Tibial nerve (tissue), 4 donors: ENCODE measurements at regions not wholly inside any gene's neighbourhood (a gene's known extent, or its start where the extent isn't known, plus 50 kb on each side); places are given as distances from the start of the nearest gene placed in this dataset.

Experiments
- DNase-seq, 2 donors: peaks; one replicate each; pipeline ENCODE4 v3.0.0-alpha.2; 2019; ENCODE audit warnings: low spot score in 2 of 2
- H3K27ac ChIP-seq, 4 donors: fragments of 200-600 bp; sonication (generic) in 3 of 4; one replicate each; pipeline ENCODE4 v1.5.1; 2017 to 2019; ENCODE audit warnings: mild to moderate bottlenecking in 1 of 4
- H3K27me3 ChIP-seq, 2 donors: fragments of 200-600 bp; sonication (generic) in 1 of 2; one replicate each; pipeline versions ENCODE4 v1.5.1 to v1.6.0; 2017 to 2019
- H3K36me3 ChIP-seq, 3 donors: fragments of 200-600 bp; sonication (generic); one replicate each; pipeline ENCODE4 v1.5.1; 2018 to 2019
- H3K4me1 ChIP-seq, 4 donors: fragments of 200-600 bp; sonication (generic) in 3 of 4; one replicate each; pipeline ENCODE4 v1.5.1; 2017 to 2019
- H3K4me3 ChIP-seq, 4 donors: fragments of 200-600 bp; sonication (generic) in 3 of 4; one replicate each; pipeline ENCODE4 v1.5.1; 2017 to 2019; ENCODE audit warnings: mild to moderate bottlenecking in 1 of 4, moderate library complexity in 1 of 4
- H3K9me3 ChIP-seq, 4 donors: fragments of 200-600 bp; sonication (generic) in 3 of 4; one replicate each; pipeline ENCODE4 v1.5.1; 2017 to 2019
- EP300 ChIP-seq, 2 donors: sonication (generic); formaldehyde crosslinking; IDR thresholded peaks; one replicate each; pipeline ENCODE4 v1.6.1; 2017; ENCODE audit warnings: antibody characterized with exemption in 2 of 2, mild to moderate bottlenecking in 1 of 2
- POLR2A ChIP-seq, 2 donors: fragments of 450-650 bp; IDR thresholded peaks; one replicate each; pipeline ENCODE4 v1.6.1; 2017; ENCODE audit warnings: antibody characterized with exemption in 2 of 2, mild to moderate bottlenecking in 2 of 2, moderate library complexity in 2 of 2
- WGBS, 2 donors: methylation state at CpG; one replicate each; pipeline ENCODE4 v1.1.5; 2018; 5-methylcytosine and 5-hydroxymethylcytosine counted together
- TF ChIP-seq, protein P1 (sequence below), 5 experiments: fragments of 200-600 bp in 3 of 5; fragments of 450-650 bp in 2 of 5; sonication (generic) in 3 of 5; IDR thresholded peaks; one replicate each; pipeline ENCODE4 v1.5.1; 2016 to 2019; ENCODE audit warnings: antibody characterized with exemption in 5 of 5, mild to moderate bottlenecking in 3 of 5, moderate library complexity in 2 of 5

GRCh38 chr16:56022818-56023217, 147.6 kb upstream of the CES5A start:
- WGBS, 2 donors: 55 to 63% methylated on average over 2 of the region's 2 CpGs
- peaks cover 0 to 8% (median 0%) of the 10 kb centered on the region in 4 donors for H3K9me3 ChIP-seq
- no peaks in the 10 kb centered on the region for H3K4me1 ChIP-seq
- no peak overlapping the region for H3K27ac ChIP-seq
- TF ChIP-seq EP300 (IDR thresholded peaks at IDR 0.05): no peak
- TF ChIP-seq POLR2A (IDR thresholded peaks at IDR 0.05): no peak
- TF ChIP-seq, protein P1, sequence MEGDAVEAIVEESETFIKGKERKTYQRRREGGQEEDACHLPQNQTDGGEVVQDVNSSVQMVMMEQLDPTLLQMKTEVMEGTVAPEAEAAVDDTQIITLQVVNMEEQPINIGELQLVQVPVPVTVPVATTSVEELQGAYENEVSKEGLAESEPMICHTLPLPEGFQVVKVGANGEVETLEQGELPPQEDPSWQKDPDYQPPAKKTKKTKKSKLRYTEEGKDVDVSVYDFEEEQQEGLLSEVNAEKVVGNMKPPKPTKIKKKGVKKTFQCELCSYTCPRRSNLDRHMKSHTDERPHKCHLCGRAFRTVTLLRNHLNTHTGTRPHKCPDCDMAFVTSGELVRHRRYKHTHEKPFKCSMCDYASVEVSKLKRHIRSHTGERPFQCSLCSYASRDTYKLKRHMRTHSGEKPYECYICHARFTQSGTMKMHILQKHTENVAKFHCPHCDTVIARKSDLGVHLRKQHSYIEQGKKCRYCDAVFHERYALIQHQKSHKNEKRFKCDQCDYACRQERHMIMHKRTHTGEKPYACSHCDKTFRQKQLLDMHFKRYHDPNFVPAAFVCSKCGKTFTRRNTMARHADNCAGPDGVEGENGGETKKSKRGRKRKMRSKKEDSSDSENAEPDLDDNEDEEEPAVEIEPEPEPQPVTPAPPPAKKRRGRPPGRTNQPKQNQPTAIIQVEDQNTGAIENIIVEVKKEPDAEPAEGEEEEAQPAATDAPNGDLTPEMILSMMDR (IDR thresholded peaks at IDR 0.05): no peak
- no peak for DNase-seq
- H3K36me3 ChIP-seq: no peaks in the 10 kb centered on the region
- H3K27me3 ChIP-seq: no peaks in the 10 kb centered on the region
- H3K4me3 ChIP-seq: no peak overlapping the region

DNA sequence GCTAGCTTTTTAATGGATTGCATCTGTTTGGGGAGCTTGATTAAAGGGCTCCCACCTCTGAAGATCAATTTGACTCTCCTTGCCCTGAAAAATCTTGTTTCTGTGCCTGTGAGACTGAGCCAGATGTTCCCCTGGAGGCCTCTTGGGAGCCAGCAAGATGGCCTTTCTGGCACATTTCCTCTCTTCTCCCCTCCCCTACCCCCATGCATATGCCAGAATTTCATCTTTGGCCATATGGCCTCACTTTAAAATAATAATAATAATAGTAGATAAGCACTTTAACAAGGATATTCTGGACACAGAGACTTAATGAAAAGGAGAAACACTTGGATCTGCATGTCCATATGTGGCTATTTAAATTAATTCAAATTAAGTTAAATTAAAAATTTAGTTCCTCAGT, 144.1 kb upstream of the CES5A start:
- H3K27me3 ChIP-seq: no peaks in the 10 kb centered on the region
- no peak overlapping the region for H3K4me3 ChIP-seq
- peaks cover 0 to 8% (median 0%) of the 10 kb centered on the region in 4 donors for H3K9me3 ChIP-seq
- DNase-seq: no peak
- no peaks in the 10 kb centered on the region for H3K4me1 ChIP-seq
- TF ChIP-seq EP300 (IDR thresholded peaks at IDR 0.05) (no peak), POLR2A (IDR thresholded peaks at IDR 0.05) (no peak)
- TF ChIP-seq, protein P1 (IDR thresholded peaks at IDR 0.05): no peak
- no peak overlapping the region for H3K27ac ChIP-seq
- no peaks in the 10 kb centered on the region for H3K36me3 ChIP-seq

GRCh38 chr16:56013962-56014552, 138.9 kb upstream of the CES5A start:
- TF ChIP-seq, protein P1 (IDR thresholded peaks at IDR 0.05): no peak
- TF ChIP-seq EP300 (IDR thresholded peaks at IDR 0.05) (no peak), POLR2A (IDR thresholded peaks at IDR 0.05) (no peak)
- H3K9me3 ChIP-seq: no peaks in the 10 kb centered on the region
- 23 to 29% methylated on average over 6 of the region's 6 CpGs for WGBS, 2 donors
- no peaks in the 10 kb centered on the region for H3K4me1 ChIP-seq
- no peaks in the 10 kb centered on the region for H3K27me3 ChIP-seq
- no peak overlapping the region for H3K4me3 ChIP-seq
- DNase-seq: no peak
- no peaks in the 10 kb centered on the region for H3K36me3 ChIP-seq
- H3K27ac ChIP-seq: no peak overlapping the region

DNA sequence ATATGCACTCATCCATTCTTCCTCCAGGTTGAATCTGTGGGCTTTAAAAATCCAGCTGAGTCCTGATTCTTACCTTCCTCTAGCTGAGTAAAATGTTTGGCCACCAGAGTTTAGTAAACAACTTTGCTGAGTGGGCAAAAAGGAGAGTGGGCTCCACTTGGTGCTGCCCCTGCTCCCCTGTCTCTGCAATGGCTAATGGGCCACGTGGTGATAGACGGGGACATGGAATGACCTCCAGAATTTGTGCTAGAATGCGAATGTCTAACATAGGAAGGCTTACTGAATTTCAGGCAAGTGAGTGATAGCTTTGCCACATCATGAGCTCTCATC, 137.3 kb upstream of the CES5A start:
- WGBS, 2 donors: 67 to 81% methylated on average over 3 of the region's 3 CpGs
- H3K4me3 ChIP-seq: no peak overlapping the region
- DNase-seq: no peak
- TF ChIP-seq POLR2A (IDR thresholded peaks at IDR 0.05): no peak
- no peak for TF ChIP-seq EP300 (IDR thresholded peaks at IDR 0.05)
- TF ChIP-seq, protein P1 (IDR thresholded peaks at IDR 0.05): no peak
- H3K4me1 ChIP-seq: no peaks in the 10 kb centered on the region
- no peak overlapping the region for H3K27ac ChIP-seq
- H3K36me3 ChIP-seq: no peaks in the 10 kb centered on the region
- no peaks in the 10 kb centered on the region for H3K9me3 ChIP-seq
- no peaks in the 10 kb centered on the region for H3K27me3 ChIP-seq

DNA sequence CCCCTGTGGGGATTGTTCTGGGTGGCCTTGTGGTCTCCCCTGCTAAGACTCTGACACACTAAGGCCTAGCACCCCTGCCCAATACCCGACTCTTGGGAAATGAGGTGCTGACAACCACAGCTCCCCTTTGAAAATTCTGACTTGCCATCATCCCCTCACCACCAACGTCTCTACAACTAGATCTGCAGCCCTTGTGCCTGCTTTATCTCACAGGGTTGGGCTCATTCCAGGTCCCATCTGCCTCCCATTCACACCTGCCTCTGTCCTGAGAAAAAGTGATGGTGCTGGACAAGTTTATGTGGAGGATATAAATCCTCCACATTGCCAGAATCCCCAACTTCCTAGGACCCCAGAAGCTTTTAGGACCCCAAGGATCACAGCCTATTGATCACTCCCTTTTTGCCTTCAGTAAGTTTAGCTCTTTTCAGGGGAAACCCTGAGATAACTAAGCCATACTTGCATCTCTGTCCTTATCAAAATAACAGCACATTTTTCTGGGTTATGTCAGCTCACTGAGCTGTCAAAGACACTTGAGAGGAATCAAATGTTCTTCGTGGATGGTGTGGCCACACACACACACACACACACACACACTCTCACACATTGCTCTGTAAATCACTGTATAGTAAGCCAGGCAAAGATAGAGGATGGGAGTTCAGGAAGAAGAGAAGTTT, 136.8 kb upstream of the CES5A start:
- no peak overlapping the region for H3K27ac ChIP-seq
- H3K27me3 ChIP-seq: no peaks in the 10 kb centered on the region
- H3K36me3 ChIP-seq: no peaks in the 10 kb centered on the region
- 55 to 58% methylated on average over 3 of the region's 3 CpGs for WGBS, 2 donors
- no peaks in the 10 kb centered on the region for H3K9me3 ChIP-seq
- H3K4me1 ChIP-seq: no peaks in the 10 kb centered on the region
- TF ChIP-seq EP300 (IDR thresholded peaks at IDR 0.05): no peak
- TF ChIP-seq, protein P1 (IDR thresholded peaks at IDR 0.05): no peak
- no peak for TF ChIP-seq POLR2A (IDR thresholded peaks at IDR 0.05)
- H3K4me3 ChIP-seq: no peak overlapping the region
- no peak for DNase-seq
